GM20000 (cell line): ENCODE measurements at regions not wholly inside any gene's neighbourhood (a gene's known extent, or its start where the extent isn't known, plus 50 kb on each side); places are given as distances from the start of the nearest gene placed in this dataset.

ENCODE experiments used
- DNase-seq: peaks from one replicate; pipeline ENCODE4 v3.0.0; 2012; ENCODE audit warnings: low spot score
- TF ChIP-seq, protein P1 (sequence below): IDR thresholded peaks from 2 replicates; pipeline ENCODE4 v1.5.1; 2012; ENCODE audit warnings: mild to moderate bottlenecking, control low read depth; ENCODE audit errors: extremely low read depth, missing control alignments

GRCh38 chr6:21420926-21421325 is 172.6 kb upstream of the SOX4 start:
- TF ChIP-seq, protein P1, sequence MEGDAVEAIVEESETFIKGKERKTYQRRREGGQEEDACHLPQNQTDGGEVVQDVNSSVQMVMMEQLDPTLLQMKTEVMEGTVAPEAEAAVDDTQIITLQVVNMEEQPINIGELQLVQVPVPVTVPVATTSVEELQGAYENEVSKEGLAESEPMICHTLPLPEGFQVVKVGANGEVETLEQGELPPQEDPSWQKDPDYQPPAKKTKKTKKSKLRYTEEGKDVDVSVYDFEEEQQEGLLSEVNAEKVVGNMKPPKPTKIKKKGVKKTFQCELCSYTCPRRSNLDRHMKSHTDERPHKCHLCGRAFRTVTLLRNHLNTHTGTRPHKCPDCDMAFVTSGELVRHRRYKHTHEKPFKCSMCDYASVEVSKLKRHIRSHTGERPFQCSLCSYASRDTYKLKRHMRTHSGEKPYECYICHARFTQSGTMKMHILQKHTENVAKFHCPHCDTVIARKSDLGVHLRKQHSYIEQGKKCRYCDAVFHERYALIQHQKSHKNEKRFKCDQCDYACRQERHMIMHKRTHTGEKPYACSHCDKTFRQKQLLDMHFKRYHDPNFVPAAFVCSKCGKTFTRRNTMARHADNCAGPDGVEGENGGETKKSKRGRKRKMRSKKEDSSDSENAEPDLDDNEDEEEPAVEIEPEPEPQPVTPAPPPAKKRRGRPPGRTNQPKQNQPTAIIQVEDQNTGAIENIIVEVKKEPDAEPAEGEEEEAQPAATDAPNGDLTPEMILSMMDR: no peak
- no peak for DNase-seq

- TF ChIP-seq, protein P1: no peak
These were observed 170.3 kb upstream of the SOX4 start for GRCh38 chr6:21423106-21423854.

DNA sequence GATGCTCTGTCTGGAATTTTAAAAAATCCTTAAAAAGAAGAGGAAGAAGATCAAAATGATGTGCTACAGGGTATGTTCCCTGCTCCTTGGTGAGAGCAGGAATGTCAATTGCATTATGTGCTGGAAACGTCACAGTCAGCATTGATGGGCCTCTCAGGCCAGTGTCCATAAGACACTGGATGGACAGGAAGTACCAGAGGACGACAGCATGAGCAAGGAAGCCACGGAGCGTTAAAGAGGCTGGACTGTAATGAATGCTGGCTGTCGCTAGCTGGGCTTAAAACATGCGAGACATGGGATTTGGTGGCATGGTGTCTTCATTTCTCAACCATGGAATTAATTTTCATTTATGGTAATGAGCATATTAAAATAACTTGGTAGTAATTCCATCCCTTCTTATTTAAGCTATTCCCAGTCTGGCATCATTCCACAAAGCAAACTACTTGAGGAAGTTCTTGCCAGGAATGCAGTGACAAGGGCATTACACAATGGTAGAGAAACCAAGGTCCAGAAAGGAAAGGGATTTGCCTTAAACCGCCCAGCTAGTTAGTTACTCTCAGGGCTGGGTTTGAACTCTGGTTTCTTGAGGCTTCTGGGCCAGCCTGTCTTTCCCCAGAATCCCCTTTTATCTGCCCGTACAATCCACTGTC is 166.6 kb upstream of the SOX4 start:
- TF ChIP-seq, protein P1: no peak
- no peak for DNase-seq

More at GRCh38 chr6:21423106-21423854, 170.3 kb upstream of the SOX4 start:
- DNase-seq: no peak

GRCh38 chr6:21429291-21429690 is 164.3 kb upstream of the SOX4 start:
- TF ChIP-seq, protein P1: no peak
- DNase-seq: no peak

- DNase-seq: no peak
- TF ChIP-seq, protein P1: no peak
These were observed 162.0 kb upstream of the SOX4 start for GRCh38 chr6:21431526-21431925.

GRCh38 chr6:21436625-21437024 is 156.9 kb upstream of the SOX4 start:
- TF ChIP-seq, protein P1: no peak
- no peak for DNase-seq

- DNase-seq: no peak
- TF ChIP-seq, protein P1: no peak
These were observed 156.0 kb upstream of the SOX4 start for GRCh38 chr6:21437581-21437980.
